ENCODE measurements at regions not wholly inside any gene's neighbourhood (a gene's known extent, or its start where the extent isn't known, plus 50 kb on each side); places are given as distances from the start of the nearest gene placed in this dataset.

GRCh38 chr16:76222853-76223252 is 54.3 kb upstream of the CNTNAP4 start:
- no peak; the same call in 1 of the 2 replicates for TF ChIP-seq GATA2 (IDR thresholded peaks at IDR 0.05; ENCODE audit: low read depth, low read length)
- no peak for TF ChIP-seq GATA3 (IDR thresholded peaks at IDR 0.05; ENCODE audit: low read depth, low read length)
